Testis (tissue), 2 donors: ENCODE measurements at regions not wholly inside any gene's neighbourhood (a gene's known extent, or its start where the extent isn't known, plus 50 kb on each side); places are given as distances from the start of the nearest gene placed in this dataset.

Source experiments
- DNase-seq: peaks from one replicate; pipeline ENCODE4 v3.0.0-alpha.2; 2019
- H3K27ac ChIP-seq, 2 donors: fragments of 200-600 bp; sonication (generic); one replicate each; pipeline ENCODE4 v1.5.1; 2019
- H3K27me3 ChIP-seq: fragments of 200-600 bp; sonication (generic); one replicate; pipeline ENCODE4 v1.5.1; 2019
- H3K36me3 ChIP-seq: fragments of 200-600 bp; sonication (generic); one replicate; pipeline ENCODE4 v1.5.1; 2017; ENCODE audit warnings: low read depth; ENCODE audit errors: missing control alignments
- H3K4me1 ChIP-seq: fragments of 200-600 bp; sonication (generic); one replicate; pipeline ENCODE4 v1.5.1; 2019
- H3K4me3 ChIP-seq, 2 donors: fragments of 200-600 bp; sonication (generic); one replicate each; pipeline ENCODE4 v1.5.1; 2017 to 2019
- H3K9me3 ChIP-seq: fragments of 200-600 bp; sonication (generic); one replicate; pipeline ENCODE4 v1.5.1; 2017
- POLR2A ChIP-seq: fragments of 450-650 bp; IDR thresholded peaks from one replicate; pipeline ENCODE4 v1.6.1; 2017; ENCODE audit warnings: antibody characterized with exemption, mild to moderate bottlenecking, moderate library complexity
- WGBS, 2 donors: methylation state at CpG; one replicate each; pipeline ENCODE4 v1.1.5; 2018; 5-methylcytosine and 5-hydroxymethylcytosine counted together
- intact Hi-C: fragments of 100-400 bp; cut with DNase I; formaldehyde crosslinking; loops from one replicate; pipeline ENCODE4 v1.15.1; 2023; ENCODE audit warnings: low total_unique reads
- TF ChIP-seq, protein P1 (sequence below), 3 experiments: fragments of 450-650 bp in 2 of 3; fragments of 200-600 bp in 1 of 3; sonication (generic) in 1 of 3; IDR thresholded peaks; one replicate each; pipeline ENCODE4 v1.5.1; 2016 to 2019; ENCODE audit warnings: antibody characterized with exemption in 3 of 3, mild to moderate bottlenecking in 2 of 3, moderate library complexity in 1 of 3

DNA sequence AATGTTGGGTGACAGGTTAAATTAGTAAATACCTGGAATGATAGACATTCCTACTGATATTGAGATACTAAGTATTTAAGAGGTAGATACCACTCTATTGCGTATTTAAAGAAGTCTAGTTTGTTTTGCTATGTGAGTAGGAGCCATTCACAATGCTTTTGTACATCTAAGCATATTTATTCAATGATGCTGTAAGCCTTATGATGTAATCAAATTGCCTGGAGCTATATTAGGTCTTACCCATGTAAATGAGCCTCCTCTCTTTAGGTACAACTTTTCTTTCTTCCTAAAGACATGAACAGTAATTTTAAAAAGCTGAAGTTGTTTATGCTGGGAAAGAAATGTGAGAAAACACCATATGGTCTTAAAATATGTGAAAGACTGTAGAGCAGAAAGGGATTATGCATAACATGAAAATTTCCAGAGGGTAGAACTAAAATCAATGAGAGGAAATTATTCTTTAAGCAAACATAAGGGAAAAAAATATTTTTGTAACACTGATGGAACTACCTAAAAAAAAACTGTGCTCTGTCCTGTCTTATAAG lies 526.7 kb downstream of the EPHA7 start:
- TF ChIP-seq, protein P1, sequence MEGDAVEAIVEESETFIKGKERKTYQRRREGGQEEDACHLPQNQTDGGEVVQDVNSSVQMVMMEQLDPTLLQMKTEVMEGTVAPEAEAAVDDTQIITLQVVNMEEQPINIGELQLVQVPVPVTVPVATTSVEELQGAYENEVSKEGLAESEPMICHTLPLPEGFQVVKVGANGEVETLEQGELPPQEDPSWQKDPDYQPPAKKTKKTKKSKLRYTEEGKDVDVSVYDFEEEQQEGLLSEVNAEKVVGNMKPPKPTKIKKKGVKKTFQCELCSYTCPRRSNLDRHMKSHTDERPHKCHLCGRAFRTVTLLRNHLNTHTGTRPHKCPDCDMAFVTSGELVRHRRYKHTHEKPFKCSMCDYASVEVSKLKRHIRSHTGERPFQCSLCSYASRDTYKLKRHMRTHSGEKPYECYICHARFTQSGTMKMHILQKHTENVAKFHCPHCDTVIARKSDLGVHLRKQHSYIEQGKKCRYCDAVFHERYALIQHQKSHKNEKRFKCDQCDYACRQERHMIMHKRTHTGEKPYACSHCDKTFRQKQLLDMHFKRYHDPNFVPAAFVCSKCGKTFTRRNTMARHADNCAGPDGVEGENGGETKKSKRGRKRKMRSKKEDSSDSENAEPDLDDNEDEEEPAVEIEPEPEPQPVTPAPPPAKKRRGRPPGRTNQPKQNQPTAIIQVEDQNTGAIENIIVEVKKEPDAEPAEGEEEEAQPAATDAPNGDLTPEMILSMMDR (IDR thresholded peaks at IDR 0.05), result no peak
- no peak for TF ChIP-seq POLR2A
- Histone ChIP-seq H3K4me3 (no peak overlapping the region), H3K36me3 (no peaks in the 10 kb centered on the region), H3K27me3 (no peaks in the 10 kb centered on the region), H3K27ac (no peak overlapping the region), H3K9me3 (no peaks in the 10 kb centered on the region), H3K4me1 (no peaks in the 10 kb centered on the region)
- DNase-seq, result no peak
- intact Hi-C loops, result no loop called here
- 84 to 94% methylated on average over 1 of the region's 1 CpG for WGBS, 2 donors

DNA sequence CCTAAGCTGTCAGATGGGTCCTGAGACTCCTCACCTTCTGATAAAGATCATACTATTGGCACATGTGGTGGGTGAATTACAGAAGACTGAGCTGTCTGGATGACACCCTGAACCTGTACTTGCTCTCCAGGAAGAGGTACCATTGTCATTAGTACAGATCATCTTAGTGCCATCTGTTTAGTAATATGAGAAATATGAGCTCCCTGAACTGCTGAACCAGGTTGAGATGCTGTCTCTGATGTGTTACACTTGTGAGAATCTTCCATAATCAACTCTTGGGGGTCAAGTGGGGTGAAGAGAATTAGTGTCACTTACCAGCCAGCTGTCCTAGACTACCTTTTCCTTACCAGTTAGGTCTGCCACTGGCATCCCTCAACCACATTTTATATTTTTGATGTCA lies 531.0 kb downstream of the EPHA7 start:
- H3K4me1 ChIP-seq, result no peaks in the 10 kb centered on the region
- H3K27me3 ChIP-seq, result no peaks in the 10 kb centered on the region
- H3K9me3 ChIP-seq, result no peaks in the 10 kb centered on the region
- DNase-seq, result no peak
- intact Hi-C loops, result no loop called here
- no peaks in the 10 kb centered on the region for H3K36me3 ChIP-seq
- TF ChIP-seq POLR2A, result no peak
- TF ChIP-seq, protein P1 (IDR thresholded peaks at IDR 0.05), result no peak
- no peak overlapping the region for H3K4me3 ChIP-seq
- H3K27ac ChIP-seq, result no peak overlapping the region

DNA sequence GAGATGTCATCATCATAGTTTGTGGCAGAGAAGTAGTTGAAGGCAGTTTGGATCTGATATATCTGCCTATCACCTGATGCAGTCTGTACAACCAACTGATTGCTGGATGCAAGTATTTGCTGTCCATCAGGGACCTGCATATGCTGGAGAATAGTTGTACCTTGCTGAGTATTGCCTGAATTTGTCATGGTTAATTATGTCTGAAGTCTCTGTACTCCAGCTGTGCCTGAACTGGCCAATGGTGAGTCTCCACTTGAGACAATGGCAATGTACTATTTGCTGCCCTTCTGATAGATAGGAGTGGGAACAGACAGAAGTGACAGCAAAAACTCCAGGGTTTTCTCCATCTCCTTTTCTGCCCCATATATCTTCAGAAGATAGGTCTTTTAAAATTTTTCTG lies 531.5 kb downstream of the EPHA7 start:
- TF ChIP-seq, protein P1 (IDR thresholded peaks at IDR 0.05), result no peak
- TF ChIP-seq POLR2A, result no peak
- Histone ChIP-seq H3K36me3 (no peaks in the 10 kb centered on the region), H3K4me1 (no peaks in the 10 kb centered on the region), H3K4me3 (no peak overlapping the region), H3K9me3 (no peaks in the 10 kb centered on the region), H3K27ac (no peak overlapping the region), H3K27me3 (no peaks in the 10 kb centered on the region)
- no peak for DNase-seq
- intact Hi-C loops, result no loop called here

DNA sequence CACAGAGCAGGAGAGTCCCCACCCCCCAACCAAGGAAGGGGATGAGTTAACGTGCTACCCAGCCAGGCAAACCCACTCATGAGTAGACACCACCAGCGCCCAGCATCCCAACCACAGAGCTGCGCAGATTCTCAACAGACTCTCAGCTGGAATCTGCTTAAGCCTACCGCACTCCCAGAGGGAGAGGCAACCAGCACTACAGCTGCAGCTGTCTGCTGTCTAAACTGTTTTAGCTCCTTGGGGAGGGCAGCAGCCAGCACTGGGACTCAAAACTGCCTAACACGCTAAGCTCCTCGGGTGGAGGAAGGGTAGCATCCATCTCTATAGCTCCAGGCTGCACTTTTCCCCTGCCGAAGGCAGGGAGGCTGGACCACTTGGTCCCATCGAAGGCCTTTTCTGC lies 539.8 kb downstream of the EPHA7 start:
- no peak overlapping the region for H3K27ac ChIP-seq
- DNase-seq, result no peak
- no peak overlapping the region for H3K4me3 ChIP-seq
- H3K4me1 ChIP-seq, result no peaks in the 10 kb centered on the region
- H3K9me3 ChIP-seq, result no peaks in the 10 kb centered on the region
- 86 to 91% methylated on average over 5 to 8 of the region's 8 CpGs for WGBS, 2 donors
- intact Hi-C loops, result no loop called here
- no peaks in the 10 kb centered on the region for H3K27me3 ChIP-seq
- TF ChIP-seq POLR2A, result no peak
- TF ChIP-seq, protein P1 (IDR thresholded peaks at IDR 0.05), result no peak
- no peaks in the 10 kb centered on the region for H3K36me3 ChIP-seq

DNA sequence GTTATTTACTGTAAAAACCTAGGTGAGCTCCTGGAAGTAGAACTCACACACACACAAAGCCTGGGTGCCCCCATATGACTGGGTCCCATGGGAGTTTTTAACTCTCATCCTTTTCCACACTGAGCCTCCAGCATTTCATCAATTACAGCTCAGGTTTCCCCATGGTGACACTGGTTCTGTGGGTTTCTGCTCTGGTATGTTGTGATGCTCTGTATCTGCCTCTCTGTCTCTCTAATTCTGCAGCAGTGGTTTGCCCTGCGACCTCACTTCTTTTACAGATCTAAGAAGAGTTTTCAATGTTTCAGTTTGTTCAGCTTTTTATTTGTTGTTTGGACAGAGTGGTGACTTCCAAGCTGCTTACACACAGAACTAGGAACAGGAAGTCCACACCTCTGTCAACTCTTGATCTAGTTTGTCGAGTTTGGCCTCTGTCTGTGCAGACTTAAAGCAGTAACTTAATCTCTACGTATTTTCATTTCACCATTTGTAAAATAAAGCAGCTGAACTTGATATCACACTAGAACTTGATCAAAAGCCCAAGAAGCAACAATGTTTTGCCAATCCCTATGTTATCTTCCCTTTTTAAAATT lies 554.3 kb downstream of the EPHA7 start:
- H3K27me3 ChIP-seq, result no peaks in the 10 kb centered on the region
- no peaks in the 10 kb centered on the region for H3K9me3 ChIP-seq
- no peaks in the 10 kb centered on the region for H3K36me3 ChIP-seq
- DNase-seq, result no peak
- no peak overlapping the region for H3K4me3 ChIP-seq
- no peak overlapping the region for H3K27ac ChIP-seq
- no peaks in the 10 kb centered on the region for H3K4me1 ChIP-seq
- 47 to 58% methylated on average over 3 of the region's 3 CpGs for WGBS, 2 donors
- no peak for TF ChIP-seq POLR2A
- TF ChIP-seq, protein P1 (IDR thresholded peaks at IDR 0.05), result no peak
- intact Hi-C loops, result no loop called here
